SU-DHL-6 (cell line): ENCODE measurements at regions not wholly inside any gene's neighbourhood (a gene's known extent, or its start where the extent isn't known, plus 50 kb on each side); places are given as distances from the start of the nearest gene placed in this dataset.

Source experiments
- H2AFZ ChIP-seq: fragments of 200-600 bp; sonication (generic); 2 replicates; pipeline ENCODE4 v1.6.1; 2014; ENCODE audit warnings: low read depth, mild to moderate bottlenecking, moderate library complexity, mixed read lengths, antibody characterized with exemption, low read length; ENCODE audit not compliant: severe bottlenecking
- H3F3A ChIP-seq: fragments of 200-600 bp; shearing (Covaris generic); 2 replicates; pipeline ENCODE4 v1.6.0; 2016; ENCODE audit warnings: antibody characterized with exemption, mild to moderate bottlenecking; ENCODE audit not compliant: insufficient read depth
- H3K27ac ChIP-seq: fragments of 200-600 bp; sonication (generic); 2 replicates; pipeline ENCODE4 v1.5.1; 2016; ENCODE audit warnings: low read depth, mild to moderate bottlenecking, low read length, moderate library complexity, mixed read lengths
- H3K27me3 ChIP-seq: fragments of 200-600 bp; sonication (generic), shearing (Covaris generic); 2 replicates; pipeline ENCODE4 v1.6.0; 2014; ENCODE audit warnings: mild to moderate bottlenecking, low read length
- H3K36me3 ChIP-seq: fragments of 200-600 bp; sonication (generic); 2 replicates; pipeline ENCODE4 v1.6.1; 2014; ENCODE audit warnings: mild to moderate bottlenecking, low read length, mixed read lengths
- H3K4me2 ChIP-seq: fragments of 300-600, 200-600 bp; shearing (Covaris generic), sonication (generic); 2 replicates; pipeline ENCODE4 v1.6.0; 2014; ENCODE audit warnings: low read length, low read depth, mild to moderate bottlenecking; ENCODE audit not compliant: poor library complexity, severe bottlenecking
- H3K4me3 ChIP-seq: fragments of 200-600 bp; sonication (generic); 2 replicates; pipeline ENCODE4 v1.5.1; 2014; ENCODE audit warnings: antibody characterized with exemption, low read length, mild to moderate bottlenecking, mixed read lengths; ENCODE audit not compliant: insufficient read depth, poor library complexity, severe bottlenecking
- H3K79me2 ChIP-seq: fragments of 200-600 bp; sonication (generic); 2 replicates; pipeline ENCODE4 v1.6.1; 2014; ENCODE audit warnings: mild to moderate bottlenecking, low read length, moderate library complexity; ENCODE audit not compliant: insufficient read depth
- H3K9ac ChIP-seq: fragments of 200-600 bp; sonication (generic); 2 replicates; pipeline ENCODE4 v1.7.0; 2014; ENCODE audit warnings: mild to moderate bottlenecking, low read length
- H3K9me2 ChIP-seq: fragments of 200-600 bp; sonication (generic); replicated peaks from 2 replicates; pipeline ENCODE4 v1.6.1; 2014; ENCODE audit warnings: low read length; ENCODE audit not compliant: insufficient read depth
- H3K9me3 ChIP-seq: fragments of 200-600 bp; sonication (generic); 2 replicates; pipeline ENCODE4 v1.6.1; 2014; ENCODE audit warnings: low read length, mixed read lengths; ENCODE audit not compliant: insufficient read depth
- H4K20me1 ChIP-seq: fragments of 200-600 bp; sonication (generic); 2 replicates; pipeline ENCODE4 v1.6.1; 2014; ENCODE audit warnings: low read depth, mild to moderate bottlenecking, antibody characterized with exemption, low read length, moderate library complexity, mixed read lengths
- CTCF ChIP-seq: fragments of 200-600 bp; sonication (generic); IDR thresholded peaks from one replicate; pipeline ENCODE4 v1.5.1; 2017; ENCODE audit warnings: antibody characterized with exemption, mild to moderate bottlenecking, low read length, moderate library complexity; ENCODE audit not compliant: insufficient read depth, poor library complexity, severe bottlenecking
- EZH2phosphoT487 ChIP-seq: fragments of 200-600 bp; sonication (generic), shearing (Covaris generic); conservative IDR thresholded peaks from 2 replicates; pipeline ENCODE4 v1.6.1; 2018; ENCODE audit warnings: mild to moderate bottlenecking, antibody characterized with exemption, low read length, moderate library complexity, mixed read lengths

GRCh38 chr2:224102991-224103390, 63.9 kb upstream of the SERPINE2 start:
- H2AFZ ChIP-seq = no peak overlapping the region
- no peaks in the 10 kb centered on the region for H3K36me3 ChIP-seq
- no peaks in the 10 kb centered on the region for H3K9me3 ChIP-seq
- no peak overlapping the region for H3K4me3 ChIP-seq
- 0 out of 2 replicates have a peak, but pooled peaks cover under 1% of the 10 kb centered on the region for H3K9me2 ChIP-seq
- no peaks in the 10 kb centered on the region for H3K27me3 ChIP-seq
- H3K27ac ChIP-seq = no peak overlapping the region
- no peak overlapping the region for H3K9ac ChIP-seq
- no peak for TF ChIP-seq EZH2phosphoT487
- TF ChIP-seq CTCF = no peak
- no peaks in the 10 kb centered on the region for H3F3A ChIP-seq
- H4K20me1 ChIP-seq = no peaks in the 10 kb centered on the region
- no peak overlapping the region for H3K4me2 ChIP-seq
- no peaks in the 10 kb centered on the region for H3K79me2 ChIP-seq

GRCh38 chr2:224101820-224102630, 62.9 kb upstream of the SERPINE2 start:
- H2AFZ ChIP-seq = no peak overlapping the region
- H3K9me3 ChIP-seq = no peaks in the 10 kb centered on the region
- H3K27ac ChIP-seq = no peak overlapping the region
- no peak overlapping the region for H3K9ac ChIP-seq
- H3K4me3 ChIP-seq = no peak overlapping the region
- H3K4me2 ChIP-seq = no peak overlapping the region
- no peaks in the 10 kb centered on the region for H3K79me2 ChIP-seq
- H3F3A ChIP-seq = no peaks in the 10 kb centered on the region
- 0 out of 2 replicates have a peak, but pooled peaks cover 3% of the 10 kb centered on the region for H3K9me2 ChIP-seq
- no peaks in the 10 kb centered on the region for H3K27me3 ChIP-seq
- H4K20me1 ChIP-seq = no peaks in the 10 kb centered on the region
- H3K36me3 ChIP-seq = no peaks in the 10 kb centered on the region
- TF ChIP-seq CTCF (no peak), EZH2phosphoT487 (no peak)

GRCh38 chr2:224099861-224100643, 61.0 kb upstream of the SERPINE2 start:
- H3K27ac ChIP-seq = no peak overlapping the region
- no peak overlapping the region for H2AFZ ChIP-seq

More at GRCh38 chr2:224099861-224100643, 61.0 kb upstream of the SERPINE2 start:
- Histone ChIP-seq H3K4me2 (no peak overlapping the region), H3K9ac (no peak overlapping the region), H3F3A (no peaks in the 10 kb centered on the region), H3K9me3 (no peaks in the 10 kb centered on the region), H3K36me3 (no peaks in the 10 kb centered on the region), H4K20me1 (no peaks in the 10 kb centered on the region), H3K79me2 (no peaks in the 10 kb centered on the region), H3K27me3 (no peaks in the 10 kb centered on the region), H3K4me3 (no peak overlapping the region), H3K9me2 (0 out of 2 replicates have a peak, but pooled peaks cover 3% of the 10 kb centered on the region)
- TF ChIP-seq EZH2phosphoT487 = no peak
- TF ChIP-seq CTCF = no peak
